ENCODE measurements at regions not wholly inside any gene's neighbourhood (a gene's known extent, or its start where the extent isn't known, plus 50 kb on each side); places are given as distances from the start of the nearest gene placed in this dataset.
A peak's percentile ranks its signal among the peaks of the same experiment; 100 is the strongest.

- DNase-seq (ENCODE audit: low read depth): no peak
Measured at GRCh38 chr7:22676385-22676784, 50.6 kb upstream of the IL6 start.

GRCh38 chr7:22675917-22676343 is 51.1 kb upstream of the IL6 start:
- DNase-seq (ENCODE audit: low read depth): peak; percentile 92

DNA sequence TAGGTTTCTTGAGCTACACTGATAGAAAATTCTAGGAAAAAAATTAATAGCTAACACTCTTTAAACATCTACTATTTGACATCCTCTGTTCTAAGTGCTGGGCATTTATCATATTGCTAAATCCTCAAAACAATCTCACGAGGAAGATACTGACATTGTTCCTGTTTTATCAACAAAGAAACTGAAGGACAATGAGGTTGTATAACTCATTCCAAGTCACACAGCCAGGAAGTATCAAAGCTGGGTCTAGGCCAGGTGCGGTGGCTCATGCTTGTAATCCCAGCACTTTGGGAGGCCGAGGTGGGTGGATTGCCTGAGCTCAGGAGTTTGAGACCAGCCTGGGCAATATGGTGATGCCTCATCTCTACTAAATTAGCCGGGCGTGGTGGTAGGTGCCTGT is 51.6 kb upstream of the IL6 start:
- DNase-seq (ENCODE audit: low read depth): peak; percentile 50

GRCh38 chr7:22672846-22673680 is 53.9 kb upstream of the IL6 start:
- peak; percentile 41 for DNase-seq (ENCODE audit: low read depth)

DNA sequence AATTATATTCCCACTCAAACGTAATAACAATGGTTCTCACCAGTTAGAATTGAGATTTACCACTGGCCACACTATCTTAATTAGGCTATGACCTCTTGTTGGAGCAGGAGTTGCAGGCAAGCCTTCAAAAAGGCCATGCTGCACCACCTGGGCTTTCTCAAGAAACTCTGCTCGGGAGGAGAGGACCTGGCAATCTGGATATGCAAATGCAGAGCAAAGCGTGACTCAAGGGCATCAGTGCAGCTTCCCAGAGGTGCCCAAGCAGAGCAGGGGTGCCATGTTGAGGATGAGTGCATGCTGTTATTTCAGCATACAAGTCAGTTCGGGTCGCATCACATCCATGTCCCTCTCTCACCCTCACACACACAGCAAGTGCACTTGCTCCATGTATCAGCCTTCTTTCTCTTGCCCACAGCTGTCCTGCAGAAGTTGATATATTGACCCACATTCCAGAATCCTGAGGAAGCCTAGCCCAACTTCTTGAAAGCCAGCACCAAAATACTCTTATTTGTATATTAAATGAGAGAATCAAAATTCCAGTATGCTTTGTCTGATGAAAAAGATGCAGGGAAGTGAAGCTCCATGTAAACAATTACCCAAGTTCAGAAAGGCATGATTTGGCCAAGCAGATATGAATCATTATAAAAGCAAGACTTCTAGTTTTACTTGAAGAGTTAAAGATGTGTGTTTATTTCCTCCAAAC is 55.7 kb upstream of the IL6 start:
- DNase-seq (ENCODE audit: low read depth): peak; percentile 74

- DNase-seq (ENCODE audit: low read depth): no peak
Measured at GRCh38 chr7:22670422-22670815, 56.6 kb upstream of the IL6 start.

- DNase-seq (ENCODE audit: low read depth): no peak
Measured at GRCh38 chr7:22669692-22670421, 57.1 kb upstream of the IL6 start.

DNA sequence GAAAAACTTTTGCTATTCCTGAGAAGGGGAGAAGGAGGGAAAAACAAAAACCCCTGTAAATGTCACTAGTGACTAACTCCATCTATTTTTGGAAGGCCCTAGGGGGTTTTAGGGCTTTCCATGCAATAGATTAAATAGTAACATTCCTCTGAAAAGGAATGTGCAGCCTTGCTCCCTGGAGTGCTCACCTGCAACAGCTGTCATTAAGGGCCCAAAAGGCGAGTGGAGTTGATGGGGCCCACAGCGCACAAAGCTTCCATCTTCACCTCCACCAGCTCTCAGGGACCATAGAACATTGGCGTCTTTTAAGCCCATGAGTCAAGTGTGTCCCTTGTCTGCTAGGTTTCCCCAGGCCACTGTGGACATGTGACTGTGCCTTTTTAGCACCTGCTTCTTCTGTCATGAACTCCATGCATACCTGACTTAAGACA is 58.0 kb upstream of the IL6 start:
- DNase-seq (ENCODE audit: low read depth): no peak

- peak; percentile 91 for DNase-seq (ENCODE audit: low read depth)
Measured at GRCh38 chr7:22667562-22668239, 59.3 kb upstream of the IL6 start.

- no peak for DNase-seq (ENCODE audit: low read depth)
Measured at GRCh38 chr7:22667187-22667561, 59.8 kb upstream of the IL6 start.

DNA sequence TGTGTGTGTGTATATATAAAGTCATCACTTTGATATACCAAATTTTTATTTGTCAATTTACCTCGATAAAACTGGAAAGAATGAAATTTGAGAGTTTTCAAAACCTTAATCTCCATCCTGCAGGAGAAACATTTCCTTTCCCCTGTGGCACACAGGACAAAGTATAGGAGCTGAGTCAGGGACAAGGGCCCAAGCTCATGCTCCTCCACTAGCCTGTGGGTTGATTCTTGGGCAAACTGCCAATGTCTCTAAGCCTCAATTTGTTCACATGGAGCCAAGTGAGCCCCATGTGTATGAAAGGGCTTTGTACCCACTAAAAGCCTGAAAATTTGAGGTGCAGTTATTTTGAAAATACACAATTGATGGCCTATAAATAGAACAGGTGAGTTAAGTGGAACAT is 60.3 kb upstream of the IL6 start:
- DNase-seq (ENCODE audit: low read depth): peak; percentile 82

DNA sequence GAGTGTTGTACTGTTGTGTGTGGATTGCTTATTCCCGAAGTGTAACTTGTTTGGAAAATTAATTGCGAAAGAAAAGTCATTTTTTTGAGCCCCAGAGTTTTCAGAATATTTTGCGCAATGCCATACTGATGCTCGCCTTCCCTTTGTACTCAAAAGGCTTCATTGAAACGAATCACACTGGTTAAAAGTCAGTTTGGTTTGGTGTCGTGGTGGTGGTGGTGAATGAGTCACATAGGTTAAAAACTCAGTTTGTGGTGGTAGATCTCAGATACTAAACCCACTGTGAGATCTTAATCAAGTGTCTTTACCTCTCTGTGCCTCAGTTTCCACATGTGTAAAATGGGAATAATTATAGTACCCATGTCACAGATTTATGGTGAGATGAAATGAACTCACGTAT is 61.1 kb upstream of the IL6 start:
- no peak for DNase-seq (ENCODE audit: low read depth)

- no peak for DNase-seq (ENCODE audit: low read depth)
Measured at GRCh38 chr7:22664988-22665798, 61.8 kb upstream of the IL6 start.

GRCh38 chr7:22663721-22664120 is 63.3 kb upstream of the IL6 start:
- DNase-seq (ENCODE audit: low read depth): peak; percentile 73

DNA sequence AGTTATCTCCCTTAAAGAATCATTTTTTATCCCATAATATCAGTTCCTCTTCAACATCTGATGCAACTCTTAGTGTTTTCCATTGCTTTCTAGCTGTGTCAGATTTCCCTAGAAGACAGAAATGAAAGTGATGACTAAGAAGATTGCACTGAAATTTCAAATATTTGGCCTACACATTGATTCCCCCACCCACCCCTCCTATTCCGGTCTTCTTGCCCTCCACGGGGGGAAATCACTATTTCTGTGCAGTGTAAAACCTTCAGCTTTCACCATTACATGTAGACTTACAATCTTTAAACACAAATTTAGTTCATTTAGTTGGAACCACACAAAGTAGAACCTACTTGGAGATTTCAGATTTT is 63.7 kb upstream of the IL6 start:
- peak; percentile 90 for DNase-seq (ENCODE audit: low read depth)

- no peak for DNase-seq (ENCODE audit: low read depth)
Measured at GRCh38 chr7:22662556-22663356, 64.2 kb upstream of the IL6 start.

DNA sequence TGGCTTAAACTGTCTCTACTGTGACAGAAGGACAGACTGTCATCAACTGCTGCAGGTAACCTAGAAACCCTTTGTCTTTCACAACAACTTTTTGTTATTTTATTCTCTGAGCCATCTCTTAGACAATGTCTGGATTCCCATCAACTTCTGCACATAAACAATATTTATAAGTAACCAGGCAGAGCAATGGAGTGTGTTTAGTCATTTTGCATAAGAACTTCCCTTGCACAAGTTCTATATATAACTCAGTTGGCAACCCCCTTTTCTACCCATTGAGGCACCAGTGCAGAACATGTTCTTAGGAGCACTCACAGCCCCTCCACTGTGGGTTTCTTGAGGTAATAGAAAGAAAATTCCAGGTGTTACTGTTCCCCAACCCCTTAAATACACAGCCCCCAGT is 65.0 kb upstream of the IL6 start:
- no peak for DNase-seq (ENCODE audit: low read depth)

DNA sequence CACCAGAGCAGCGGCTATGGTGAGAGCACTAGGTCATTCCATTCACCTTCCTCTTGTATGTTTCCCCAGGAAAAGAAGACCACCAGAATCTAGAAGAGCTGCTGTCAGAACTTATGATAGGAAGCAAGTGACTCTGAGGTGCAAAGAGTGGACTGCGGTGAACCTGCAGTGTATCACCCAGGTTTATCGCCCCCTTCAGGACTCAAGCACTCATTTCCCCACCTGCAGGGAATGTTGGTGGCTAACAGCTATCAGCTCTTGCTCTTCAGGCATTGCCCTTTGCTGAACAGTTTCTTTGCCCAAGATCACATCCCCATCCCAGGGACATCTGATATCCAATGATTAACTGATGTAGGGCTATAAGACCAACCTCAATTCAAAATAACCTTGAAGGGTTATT is 66.3 kb upstream of the IL6 start:
- no peak for DNase-seq (ENCODE audit: low read depth)

GRCh38 chr7:22660293-22660692 is 66.7 kb upstream of the IL6 start:
- no peak for DNase-seq (ENCODE audit: low read depth)

DNA sequence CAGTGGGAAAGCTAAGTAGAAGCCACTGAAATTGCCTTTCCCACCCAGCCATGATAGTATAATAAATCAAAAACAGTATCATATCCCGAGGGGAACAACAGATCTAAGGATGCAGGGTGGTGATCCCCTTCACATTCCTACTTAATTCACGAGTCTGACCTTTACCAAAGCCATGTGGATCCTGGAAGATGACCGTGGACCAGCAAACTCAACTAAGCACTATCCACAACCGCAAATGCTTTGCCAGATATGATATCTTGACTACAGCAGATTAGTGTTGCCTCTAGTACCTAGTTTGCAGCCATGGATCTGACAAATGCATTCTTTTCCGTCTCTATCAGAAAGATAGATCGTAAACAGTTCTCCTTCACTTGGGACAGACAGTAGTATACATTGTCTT is 67.3 kb upstream of the IL6 start:
- DNase-seq (ENCODE audit: low read depth): no peak

DNA sequence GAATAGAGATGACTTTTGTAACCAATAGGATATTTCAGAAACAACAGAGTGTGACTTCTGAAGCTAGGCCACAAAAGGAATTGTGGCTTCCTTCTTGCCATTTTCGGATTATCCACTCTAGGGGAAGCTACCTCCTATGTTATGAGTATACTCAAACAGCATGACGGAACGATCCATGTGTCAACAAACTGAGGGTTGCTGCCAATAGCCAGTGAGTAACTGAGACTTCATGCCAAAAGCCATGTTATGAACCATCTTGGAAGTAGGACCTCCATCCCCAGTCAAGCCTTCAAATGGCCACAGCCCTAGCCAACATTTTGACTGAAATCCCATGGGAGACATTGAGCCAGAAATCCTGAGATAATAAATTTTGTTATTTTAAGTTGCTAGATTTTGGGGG is 69.0 kb upstream of the IL6 start:
- no peak for DNase-seq (ENCODE audit: low read depth)
